CD14-positive monocyte (primary cell): ENCODE measurements at regions not wholly inside any gene's neighbourhood (a gene's known extent, or its start where the extent isn't known, plus 50 kb on each side); places are given as distances from the start of the nearest gene placed in this dataset.

ENCODE experiments used
- DNase-seq, 3 donors: peaks; one replicate each; pipeline ENCODE4 v3.0.0-alpha.2; 2011 to 2022
- H2AFZ ChIP-seq: 2 replicates; pipeline ENCODE4 v1.6.0; 2012; ENCODE audit warnings: mild to moderate bottlenecking, low read depth, low read length, inconsistent platforms; ENCODE audit not compliant: insufficient read depth, poor library complexity, severe bottlenecking
- H3K27ac ChIP-seq, 2 donors: 1 replicate in 1 of 2; 2 replicates in 1 of 2; pipeline ENCODE4 v1.5.1; 2012 to 2013; ENCODE audit warnings: low read length in 2 of 2, control low read depth in 1 of 2, inconsistent platforms in 1 of 2, low read depth in 1 of 2, mild to moderate bottlenecking in 1 of 2
- H3K27me3 ChIP-seq, 2 donors: one replicate each; pipeline versions ENCODE4 v1.6.0 to v1.6.1; 2011 to 2013; ENCODE audit warnings: low read length in 2 of 2; ENCODE audit not compliant: control insufficient read depth in 2 of 2, insufficient read depth in 2 of 2
- H3K36me3 ChIP-seq, 2 donors: replicated peaks in 1 of 2; 1 replicate in 1 of 2; 2 replicates in 1 of 2; pipeline versions ENCODE4 v1.5.1 to v1.6.1; 2012 to 2013; ENCODE audit warnings: low read length in 2 of 2, control low read depth in 1 of 2, inconsistent platforms in 1 of 2, mild to moderate bottlenecking in 1 of 2; ENCODE audit not compliant: insufficient read depth in 2 of 2, control insufficient read depth in 1 of 2
- H3K4me1 ChIP-seq, 2 donors: 1 replicate in 1 of 2; 2 replicates in 1 of 2; pipeline versions ENCODE4 v1.5.1 to v1.6.1; 2012 to 2013; ENCODE audit warnings: low read length in 2 of 2, control low read depth in 1 of 2, inconsistent platforms in 1 of 2, mild to moderate bottlenecking in 1 of 2, moderate library complexity in 1 of 2; ENCODE audit not compliant: insufficient read depth in 2 of 2, control insufficient read depth in 1 of 2
- H3K4me2 ChIP-seq: replicated peaks from 2 replicates; pipeline ENCODE3; 2012; ENCODE audit warnings: low read length, moderate library complexity, mild to moderate bottlenecking; ENCODE audit not compliant: poor library complexity, severe bottlenecking; ENCODE audit errors: extremely low read depth
- H3K4me3 ChIP-seq, 3 experiments: fragments of 200-600 bp in 1 of 3; sonication (generic) in 1 of 3; replicated peaks in 1 of 3; 1 replicate in 2 of 3; 2 replicates in 1 of 3; pipeline ENCODE4 v1.5.1; 2011 to 2013; ENCODE audit warnings: low read length in 3 of 3, mild to moderate bottlenecking in 3 of 3, control low read depth in 2 of 3, low read depth in 2 of 3, inconsistent platforms in 1 of 3, moderate library complexity in 1 of 3
- H3K79me2 ChIP-seq: 2 replicates; pipeline ENCODE4 v1.6.0; 2012; ENCODE audit warnings: mild to moderate bottlenecking, control low read depth, inconsistent platforms, low read length, moderate library complexity; ENCODE audit not compliant: insufficient read depth
- H3K9ac ChIP-seq: 2 replicates; pipeline ENCODE4 v1.6.0; 2017; ENCODE audit warnings: low read length, mild to moderate bottlenecking; ENCODE audit not compliant: insufficient read depth, poor library complexity, severe bottlenecking
- H3K9me3 ChIP-seq, 2 donors: replicated peaks in 1 of 2; 1 replicate in 1 of 2; 2 replicates in 1 of 2; pipeline versions ENCODE4 v1.5.1 to v1.6.1; 2012 to 2013; ENCODE audit warnings: low read length in 2 of 2, control low read depth in 1 of 2; ENCODE audit not compliant: control insufficient read depth in 1 of 2, insufficient read depth in 1 of 2
- H4K20me1 ChIP-seq: 2 replicates; pipeline ENCODE4 v1.6.0; 2012; ENCODE audit warnings: mild to moderate bottlenecking, low read length, control low read depth, moderate library complexity; ENCODE audit not compliant: insufficient read depth
- H3K27ac Mint-ChIP-seq, 7 donors: one replicate each; pipeline ENCODE4 v1.8.0; 2020; ENCODE audit warnings: mild to moderate bottlenecking in 7 of 7, mixed read lengths in 7 of 7, moderate library complexity in 6 of 7, inconsistent platforms in 2 of 7
- H3K27me3 Mint-ChIP-seq, 3 donors: one replicate each; pipeline ENCODE4 v1.8.0; 2021 to 2022; ENCODE audit warnings: low read depth in 3 of 3, mild to moderate bottlenecking in 3 of 3, mixed read lengths in 3 of 3, moderate library complexity in 3 of 3, inconsistent platforms in 1 of 3
- H3K36me3 Mint-ChIP-seq, 2 donors: one replicate each; pipeline ENCODE4 v1.8.0; 2020; ENCODE audit warnings: mixed read lengths in 2 of 2, inconsistent platforms in 1 of 2, mild to moderate bottlenecking in 1 of 2
- H3K4me1 Mint-ChIP-seq: one replicate; pipeline ENCODE4 v1.8.0; 2020; ENCODE audit warnings: mild to moderate bottlenecking, mixed read lengths
- H3K4me3 Mint-ChIP-seq, 2 donors: one replicate each; pipeline ENCODE4 v1.8.0; 2020; ENCODE audit warnings: mild to moderate bottlenecking in 2 of 2, mixed read lengths in 2 of 2, moderate library complexity in 1 of 2
- H3K9me3 Mint-ChIP-seq, 7 donors: one replicate each; pipeline ENCODE4 v1.8.0; 2020 to 2022; ENCODE audit warnings: mixed read lengths in 7 of 7, mild to moderate bottlenecking in 6 of 7, moderate library complexity in 6 of 7, inconsistent platforms in 2 of 7
- CTCF ChIP-seq: fragments of 200-600 bp; IDR thresholded peaks from one replicate; pipeline ENCODE4 v1.8.0; 2022; ENCODE audit warnings: antibody characterized with exemption, mild to moderate bottlenecking
- WGBS: methylation state at CpG from one replicate; pipeline ENCODE4 v1.1.5; 2013; ENCODE audit warnings: missing lambda C conversion rate; ENCODE audit not compliant: insufficient coverage; 5-methylcytosine and 5-hydroxymethylcytosine counted together
- intact Hi-C, 2 donors: fragments of 100-400 bp; cut with micrococcal nuclease; formaldehyde crosslinking; loops; one replicate each; pipeline versions ENCODE4 v1.15.0 to v1.15.1; 2023

- no peak overlapping the region for H3K4me3 Mint-ChIP-seq
- Histone ChIP-seq H3K4me3 (no peak overlapping the region), H3K36me3 (no peaks in the 10 kb centered on the region), H3K79me2 (no peaks in the 10 kb centered on the region), H3K9me3 (no peaks in the 10 kb centered on the region), H3K9ac (no peak overlapping the region), H3K4me2 (no peak overlapping the region), H2AFZ (no peak overlapping the region), H3K27ac (no peak overlapping the region), H3K4me1 (no peaks in the 10 kb centered on the region), H3K27me3 (no peaks in the 10 kb centered on the region), H4K20me1 (no peaks in the 10 kb centered on the region)
- no peak for DNase-seq
- no peaks in the 10 kb centered on the region for H3K4me1 Mint-ChIP-seq
- H3K9me3 Mint-ChIP-seq, result no peaks in the 10 kb centered on the region
- H3K36me3 Mint-ChIP-seq, result no peaks in the 10 kb centered on the region
- intact Hi-C loops, result loop anchor here in 1 of 2 donors (10.0 kb wide), 1 partner anchor 1371 kb away; no protein-coding TSS in a partner anchor
- no peak for TF ChIP-seq CTCF
- WGBS, result 91% methylated on average over 1 of the region's 5 CpGs
- no peak overlapping the region for H3K27ac Mint-ChIP-seq
- H3K27me3 Mint-ChIP-seq, result peaks cover 0 to 7% (median 1%) of the 10 kb centered on the region in 3 donors
Measured at GRCh38 chr12:130016194-130016593, 112.4 kb upstream of the TMEM132D start.

- Mint-ChIP-seq H3K36me3 (no peaks in the 10 kb centered on the region), H3K4me3 (no peak overlapping the region), H3K27me3 (peaks cover 0 to 7% (median 0%) of the 10 kb centered on the region in 3 donors), H3K9me3 (no peaks in the 10 kb centered on the region), H3K4me1 (no peaks in the 10 kb centered on the region), H3K27ac (no peak overlapping the region)
- H3K27me3 ChIP-seq, result no peaks in the 10 kb centered on the region
- no peak overlapping the region for H3K4me3 ChIP-seq
- DNase-seq, result no peak
- no peaks in the 10 kb centered on the region for H3K4me1 ChIP-seq
- H3K9ac ChIP-seq, result no peak overlapping the region
- 91% methylated on average over 11 of the region's 17 CpGs for WGBS
- H3K4me2 ChIP-seq, result no peak overlapping the region
- H3K79me2 ChIP-seq, result no peaks in the 10 kb centered on the region
- intact Hi-C loops, result loop anchor here in 1 of 2 donors (10.0 kb wide), 1 partner anchor 1372 kb away; no protein-coding TSS in a partner anchor
- no peak overlapping the region for H2AFZ ChIP-seq
- H3K27ac ChIP-seq, result no peak overlapping the region
- H4K20me1 ChIP-seq, result no peaks in the 10 kb centered on the region
- no peaks in the 10 kb centered on the region for H3K9me3 ChIP-seq
- TF ChIP-seq CTCF, result no peak
- H3K36me3 ChIP-seq, result no peaks in the 10 kb centered on the region
Measured at GRCh38 chr12:130016986-130017385, 113.2 kb upstream of the TMEM132D start.
